ENCODE measurements at regions not wholly inside any gene's neighbourhood (a gene's known extent, or its start where the extent isn't known, plus 50 kb on each side); places are given as distances from the start of the nearest gene placed in this dataset.

- DNase-seq (ENCODE audit: low read depth, low spot score) = no peak
Observed at GRCh38 chr14:27078191-27078590, 480.4 kb upstream of the NOVA1 start.

GRCh38 chr14:27079716-27080115, 481.9 kb upstream of the NOVA1 start:
- DNase-seq (ENCODE audit: low read depth, low spot score) = no peak

GRCh38 chr14:27085500-27085899, 487.7 kb upstream of the NOVA1 start:
- DNase-seq (ENCODE audit: low read depth, low spot score) = no peak

- DNase-seq (ENCODE audit: low read depth, low spot score) = no peak
Observed at GRCh38 chr14:27090716-27091115, 492.9 kb upstream of the NOVA1 start.

- no peak for DNase-seq (ENCODE audit: low read depth, low spot score)
Observed at GRCh38 chr14:27091973-27092372, 494.1 kb upstream of the NOVA1 start.

- no peak for DNase-seq (ENCODE audit: low read depth, low spot score)
Observed at GRCh38 chr14:27096091-27096490, 498.3 kb upstream of the NOVA1 start.

GRCh38 chr14:27098451-27098850, 500.6 kb upstream of the NOVA1 start:
- DNase-seq (ENCODE audit: low read depth, low spot score) = no peak

- DNase-seq (ENCODE audit: low read depth, low spot score) = no peak
Observed at GRCh38 chr14:27114180-27114579, 516.3 kb upstream of the NOVA1 start.

GRCh38 chr14:27123162-27123561, 525.3 kb upstream of the NOVA1 start:
- no peak for DNase-seq (ENCODE audit: low read depth, low spot score)

- no peak for DNase-seq (ENCODE audit: low read depth, low spot score)
Observed at GRCh38 chr14:27127838-27128237, 530.0 kb upstream of the NOVA1 start.

- DNase-seq (ENCODE audit: low read depth, low spot score) = no peak
Observed at GRCh38 chr14:27134200-27134599, 536.4 kb upstream of the NOVA1 start.

GRCh38 chr14:27145170-27145569, 547.3 kb upstream of the NOVA1 start:
- DNase-seq (ENCODE audit: low read depth, low spot score) = no peak

- no peak for DNase-seq (ENCODE audit: low read depth, low spot score)
Observed at GRCh38 chr14:27148143-27148542, 550.3 kb upstream of the NOVA1 start.

GRCh38 chr14:27164139-27164538, 566.3 kb upstream of the NOVA1 start:
- DNase-seq (ENCODE audit: low read depth, low spot score) = no peak

GRCh38 chr14:27175489-27175888, 577.7 kb upstream of the NOVA1 start:
- no peak for DNase-seq (ENCODE audit: low read depth, low spot score)

- DNase-seq (ENCODE audit: low read depth, low spot score) = no peak
Observed at GRCh38 chr14:27181333-27181732, 583.5 kb upstream of the NOVA1 start.

GRCh38 chr14:27184427-27184826, 586.6 kb upstream of the NOVA1 start:
- no peak for DNase-seq (ENCODE audit: low read depth, low spot score)

GRCh38 chr14:27186048-27186447, 588.2 kb upstream of the NOVA1 start:
- no peak for DNase-seq (ENCODE audit: low read depth, low spot score)

GRCh38 chr14:27187136-27187535, 589.3 kb upstream of the NOVA1 start:
- DNase-seq (ENCODE audit: low read depth, low spot score) = no peak

GRCh38 chr14:27190296-27190695, 592.5 kb upstream of the NOVA1 start:
- no peak for DNase-seq (ENCODE audit: low read depth, low spot score)

- DNase-seq (ENCODE audit: low read depth, low spot score) = no peak
Observed at GRCh38 chr14:27199272-27199671, 601.4 kb upstream of the NOVA1 start.

- no peak for DNase-seq (ENCODE audit: low read depth, low spot score)
Observed at GRCh38 chr14:27205036-27205435, 607.2 kb upstream of the NOVA1 start.

GRCh38 chr14:27211741-27212140, 613.9 kb upstream of the NOVA1 start:
- DNase-seq (ENCODE audit: low read depth, low spot score) = no peak

- no peak for DNase-seq (ENCODE audit: low read depth, low spot score)
Observed at GRCh38 chr14:27222671-27223070, 624.8 kb upstream of the NOVA1 start.

- DNase-seq (ENCODE audit: low read depth, low spot score) = no peak
Observed at GRCh38 chr14:27223906-27224305, 626.1 kb upstream of the NOVA1 start.
